Pulmonary artery endothelial cell (primary cell): ENCODE measurements at regions not wholly inside any gene's neighbourhood (a gene's known extent, or its start where the extent isn't known, plus 50 kb on each side); places are given as distances from the start of the nearest gene placed in this dataset.
"Not testable (repeated sequence)": the region's sequence is repeated elsewhere in the genome, so short reads cannot be mapped to it uniquely, and the experiment has no call there.

ENCODE experiments used
- DNase-seq: peaks from one replicate; pipeline ENCODE4 v3.0.0-alpha.2; 2011; ENCODE audit warnings: low read depth, low spot score

DNA sequence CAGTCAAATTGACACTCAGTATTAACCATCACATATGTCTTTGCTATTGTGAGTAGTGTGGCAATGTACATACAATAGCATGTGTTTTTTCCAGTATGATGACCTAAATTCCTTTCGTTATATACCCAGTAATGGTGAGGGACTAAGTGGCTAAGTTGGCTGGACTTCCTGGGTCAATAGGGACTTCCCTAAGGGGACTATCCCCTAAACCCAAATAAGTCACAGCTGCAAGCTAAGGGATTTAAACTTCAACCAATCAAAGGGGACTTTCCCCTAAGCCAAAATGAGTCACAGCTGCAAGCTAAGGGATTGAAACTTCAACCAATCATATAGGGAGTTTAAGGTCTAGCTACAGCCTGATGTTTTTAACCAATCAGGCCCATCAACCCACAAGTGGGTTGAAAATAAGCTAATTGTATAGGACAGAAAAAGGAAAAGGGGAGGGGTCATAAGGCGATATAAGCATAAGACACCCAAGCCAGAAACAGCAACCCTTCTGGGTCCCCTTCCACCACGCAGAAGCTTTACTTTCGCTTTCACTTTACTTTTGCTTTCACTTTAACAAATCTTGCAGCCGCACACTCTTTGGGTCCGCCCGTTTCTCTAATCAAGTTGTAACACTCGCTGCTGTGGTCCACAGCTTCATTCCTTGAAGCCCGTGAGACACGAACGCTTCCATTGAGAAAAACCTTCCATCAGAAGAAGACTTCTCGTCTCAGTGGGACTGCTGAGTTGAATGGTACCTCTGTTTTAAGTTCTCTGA, 404.4 kb downstream of the FLRT2 start:
- DNase-seq = no peak

GRCh38 chr14:85921241-85921640, 391.3 kb downstream of the FLRT2 start:
- no peak for DNase-seq

- no peak for DNase-seq
These were observed 387.8 kb downstream of the FLRT2 start for GRCh38 chr14:85917716-85918115.

DNA sequence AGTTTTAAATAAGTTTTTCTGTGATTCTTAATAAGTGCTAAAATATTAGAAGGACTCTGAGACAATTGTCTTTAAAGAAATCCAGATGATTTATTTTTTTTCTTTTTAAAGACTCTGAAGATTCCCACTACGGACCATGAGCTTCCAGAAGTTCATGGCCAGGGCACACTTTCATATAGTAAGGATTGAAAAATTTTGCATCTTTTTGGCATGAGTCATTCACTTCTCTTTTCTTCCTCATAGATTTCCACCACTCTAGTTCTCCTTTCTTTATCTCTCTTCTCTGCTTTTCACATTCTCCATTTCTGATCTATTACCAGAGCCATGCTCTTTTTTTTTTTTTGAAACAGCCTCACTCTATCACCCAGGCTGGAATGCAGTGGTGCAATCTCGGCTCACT, 385.8 kb downstream of the FLRT2 start:
- no peak for DNase-seq

DNA sequence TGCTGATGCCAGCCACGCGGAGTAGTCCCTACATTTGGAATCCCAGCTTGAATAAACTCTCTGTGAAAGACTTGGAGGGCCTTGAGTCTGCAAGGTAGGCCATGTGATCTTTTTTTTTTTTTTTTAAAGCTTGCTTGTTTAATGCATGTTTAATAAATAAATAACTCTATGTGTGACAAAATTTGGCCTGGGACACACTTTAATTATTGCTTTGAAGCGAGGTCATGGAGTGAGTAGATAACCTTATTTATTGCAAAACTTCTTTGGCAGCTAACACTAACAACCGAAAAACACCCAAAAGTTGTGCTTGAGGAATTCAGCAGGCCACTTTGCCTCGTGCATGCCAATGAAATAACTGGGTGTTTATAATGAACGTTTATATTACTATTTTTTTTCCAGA, 382.2 kb downstream of the FLRT2 start:
- DNase-seq = no peak

DNA sequence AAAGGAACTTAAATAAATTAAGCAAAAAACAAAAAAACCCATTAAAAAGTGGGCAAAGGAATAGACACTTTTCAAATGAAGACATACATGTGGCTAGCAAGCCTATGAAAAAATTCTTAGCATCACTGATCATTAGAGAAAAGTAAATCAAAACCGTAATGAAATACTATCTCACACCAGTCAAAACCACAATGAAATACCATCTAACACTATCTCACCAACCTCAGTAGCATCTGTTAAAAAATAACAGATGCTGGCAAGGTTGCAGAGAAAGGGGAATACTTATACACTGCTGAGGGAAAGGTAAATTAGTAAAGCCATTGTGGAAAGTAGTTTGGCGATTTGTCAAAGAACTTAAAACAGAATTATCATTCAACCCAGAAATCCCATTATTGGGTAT, 381.1 kb downstream of the FLRT2 start:
- no peak for DNase-seq

GRCh38 chr14:85909581-85909980, 379.6 kb downstream of the FLRT2 start:
- DNase-seq = no peak

- no peak for DNase-seq
These were observed 377.6 kb downstream of the FLRT2 start for GRCh38 chr14:85907536-85907935.

DNA sequence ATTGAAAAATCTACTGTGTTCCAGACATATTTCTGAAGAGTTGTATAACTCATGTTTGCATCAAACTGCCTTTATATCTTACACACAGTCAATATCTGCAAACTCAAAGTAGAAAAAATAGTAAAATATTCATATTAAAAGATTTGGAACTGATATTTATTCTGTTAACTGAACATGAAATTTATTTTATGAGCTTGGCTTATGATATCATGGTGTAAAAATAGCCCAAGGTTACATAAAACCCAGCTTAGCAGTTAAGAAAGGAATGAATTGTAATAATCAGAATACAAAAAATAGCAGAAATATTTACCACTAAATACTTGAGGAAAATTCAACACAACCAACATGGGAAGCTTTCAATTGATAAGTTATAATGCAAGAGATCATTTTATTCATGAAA, 367.9 kb downstream of the FLRT2 start:
- no peak for DNase-seq

DNA sequence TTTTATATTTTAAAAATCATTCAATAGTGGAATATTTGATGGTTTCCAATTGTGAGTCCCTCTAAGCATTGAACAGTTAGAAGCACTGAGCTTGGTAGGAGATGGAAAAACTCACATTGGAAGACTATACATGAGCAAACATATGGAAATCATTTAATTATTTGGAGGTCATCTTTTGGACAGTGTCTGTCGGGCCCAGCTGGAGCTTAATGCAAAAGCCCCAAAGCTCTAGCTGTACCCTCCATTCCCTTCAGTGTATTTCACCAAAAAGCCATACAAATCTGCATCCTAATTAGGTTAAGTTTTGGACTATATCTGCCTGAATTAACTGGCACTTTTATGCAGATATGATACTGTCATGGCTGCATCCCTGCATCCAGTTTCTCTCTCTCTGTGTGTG, 365.7 kb downstream of the FLRT2 start:
- DNase-seq = no peak

DNA sequence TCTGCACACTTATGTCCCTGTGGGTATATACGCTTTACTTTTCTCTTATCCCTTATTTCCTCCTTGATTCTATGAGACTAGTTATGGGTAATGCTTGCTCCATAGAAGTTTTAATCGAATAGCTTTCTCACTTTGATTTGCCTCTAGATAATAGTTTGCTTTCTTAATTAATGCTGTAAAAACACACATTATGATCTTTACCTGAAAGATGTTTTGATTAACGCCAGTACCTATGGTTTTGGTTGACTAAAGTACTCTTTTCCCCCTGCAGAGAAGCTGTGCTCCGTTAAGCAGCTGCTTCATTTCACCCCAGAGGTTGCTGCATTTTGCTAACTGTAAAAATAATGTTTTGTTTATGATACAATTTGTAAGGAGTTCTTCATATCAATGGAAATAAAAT, 362.3 kb downstream of the FLRT2 start:
- no peak for DNase-seq

DNA sequence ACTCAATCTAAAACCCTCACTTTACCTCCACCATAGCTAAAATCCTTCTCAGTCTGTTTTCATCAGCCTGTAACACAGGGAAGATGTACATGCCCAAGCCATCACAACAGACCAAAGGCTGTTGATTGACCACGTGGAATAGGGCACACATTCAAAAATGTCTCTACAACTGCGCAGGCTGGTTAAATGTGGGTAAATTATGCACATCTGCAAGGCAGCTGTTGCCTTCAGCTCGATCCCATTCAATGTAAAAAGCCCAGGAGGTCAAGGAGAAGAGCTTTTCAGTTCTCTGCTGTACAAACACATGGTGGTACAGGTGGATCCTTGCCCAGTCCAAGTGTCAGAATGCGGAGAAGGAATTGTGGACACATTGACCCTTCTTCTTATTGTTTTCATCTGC, 354.0 kb downstream of the FLRT2 start:
- no peak for DNase-seq

- DNase-seq = no peak
These were observed 353.2 kb downstream of the FLRT2 start for GRCh38 chr14:85883101-85883500.

DNA sequence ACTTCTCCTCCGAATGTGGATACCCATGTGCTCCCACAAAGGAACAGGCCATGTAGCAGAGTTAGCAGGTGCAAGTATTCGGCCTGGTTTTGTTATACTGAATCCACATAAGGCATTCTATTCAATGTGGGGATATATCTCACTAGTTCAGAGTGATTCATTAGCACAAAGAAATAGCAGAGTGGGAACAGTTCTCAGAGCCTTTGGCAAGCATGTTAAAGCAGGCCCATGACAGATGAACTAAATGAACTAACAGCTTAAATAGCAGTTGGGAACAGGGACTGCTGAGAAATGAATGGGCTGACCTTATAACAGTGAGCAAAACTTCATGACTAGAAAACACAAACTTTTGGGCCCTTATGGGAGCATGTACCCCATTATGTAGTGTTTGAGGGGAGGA, 352.0 kb downstream of the FLRT2 start:
- DNase-seq = no peak

DNA sequence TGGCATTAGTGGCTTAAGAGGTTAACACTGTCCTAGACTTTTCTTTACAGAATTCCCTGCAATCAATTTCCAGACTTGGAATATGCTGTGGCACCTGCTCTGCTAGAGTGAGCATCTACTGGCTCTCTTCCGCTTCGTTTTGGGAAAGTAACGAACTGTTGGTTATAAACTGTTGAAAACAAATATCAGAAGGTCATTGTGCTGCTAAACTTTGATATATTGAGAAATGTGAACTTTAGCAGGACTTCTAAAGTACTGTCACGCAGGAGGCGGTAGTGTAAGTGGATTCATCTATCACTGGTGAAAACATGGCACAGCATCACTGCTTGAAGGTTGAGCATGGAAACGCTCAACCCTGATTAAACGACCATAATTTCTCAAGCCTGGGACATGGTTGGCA, 348.9 kb downstream of the FLRT2 start:
- no peak for DNase-seq

DNA sequence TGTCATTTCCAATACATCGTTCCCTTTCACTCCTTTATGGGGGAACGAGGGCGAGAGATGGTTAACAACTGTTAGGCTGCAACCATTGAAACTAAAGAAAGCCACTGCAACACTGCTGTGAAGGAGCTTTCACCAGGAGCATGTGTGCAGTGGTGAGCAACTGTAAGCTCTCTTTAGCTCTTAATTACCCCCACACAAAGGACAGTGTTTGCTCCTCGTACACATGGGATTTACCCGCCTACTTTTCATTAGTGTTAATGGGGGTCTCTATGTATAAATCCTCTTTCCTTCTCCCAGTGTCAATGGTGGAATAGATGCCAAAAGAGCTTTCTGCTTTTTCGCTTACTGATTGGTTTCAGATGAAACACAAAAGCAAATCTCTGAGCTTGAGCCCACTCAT, 343.1 kb downstream of the FLRT2 start:
- DNase-seq = no peak

- no peak for DNase-seq
These were observed 337.5 kb downstream of the FLRT2 start for GRCh38 chr14:85867450-85867849.

GRCh38 chr14:85865701-85866100, 335.8 kb downstream of the FLRT2 start:
- no peak for DNase-seq

- no peak for DNase-seq
These were observed 328.7 kb downstream of the FLRT2 start for GRCh38 chr14:85858634-85859033.

DNA sequence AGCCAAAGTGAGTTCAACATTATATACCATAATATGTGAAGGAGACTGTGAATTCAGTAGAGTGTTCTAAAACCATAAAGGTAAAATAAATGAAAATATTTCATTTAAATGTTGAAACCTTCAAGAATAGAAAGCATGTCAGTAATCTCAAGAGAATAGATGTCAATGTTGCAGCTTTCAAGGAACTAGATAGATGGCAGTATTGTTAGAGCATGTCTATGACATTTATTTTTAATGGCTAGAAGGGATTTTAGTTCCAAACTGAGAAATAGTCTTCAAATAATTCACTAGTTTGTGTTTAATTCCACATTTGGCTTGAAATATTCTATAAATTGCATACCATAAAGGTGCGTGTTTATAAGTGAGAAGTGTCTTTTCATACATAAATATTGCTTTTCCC, 326.5 kb downstream of the FLRT2 start:
- no peak for DNase-seq

- DNase-seq = no peak
These were observed 324.1 kb downstream of the FLRT2 start for GRCh38 chr14:85853996-85854526.

GRCh38 chr14:85852906-85853305, 323.0 kb downstream of the FLRT2 start:
- no peak for DNase-seq

DNA sequence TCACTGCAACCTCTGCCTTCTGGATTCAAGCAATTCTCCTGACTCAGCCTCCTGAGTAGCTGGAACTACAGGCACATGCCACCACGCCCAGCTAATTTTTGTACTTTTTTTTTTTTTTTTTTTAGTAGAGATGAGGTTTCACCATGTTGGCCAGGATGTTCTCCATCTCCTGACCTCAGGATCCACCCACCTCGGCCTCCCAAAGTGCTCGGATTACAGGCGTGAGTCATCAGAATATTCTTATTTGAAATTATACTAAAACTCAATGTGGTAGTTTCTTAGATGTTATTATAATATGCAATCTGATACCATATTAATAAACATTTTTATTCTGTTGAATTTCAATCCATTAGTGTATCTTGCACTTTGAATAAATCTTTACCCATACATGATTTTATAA, 322.2 kb downstream of the FLRT2 start:
- DNase-seq = not testable (repeated sequence)

- DNase-seq = not testable (repeated sequence)
These were observed 300.6 kb downstream of the FLRT2 start for GRCh38 chr14:85830549-85830948.
